SK-N-SH (cell line): ENCODE measurements at regions not wholly inside any gene's neighbourhood (a gene's known extent, or its start where the extent isn't known, plus 50 kb on each side); places are given as distances from the start of the nearest gene placed in this dataset.

Source experiments
- CTCF ChIA-PET: fragments of 300-600, 350-600 bp; formaldehyde crosslinking; extraction: SDS; loops from one replicate; lab custom pipeline; 2021; lab: Yijun Ruan, JAX
- POLR2A ChIA-PET: fragments of 350-600 bp; sonication (Branson Sonifier 250); formaldehyde crosslinking; extraction: SDS; loops from one replicate; lab custom pipeline; 2020; ENCODE audit warnings: antibody characterized with exemption, inconsistent platforms; lab: Yijun Ruan, JAX
- DNase-seq: peaks from one replicate; pipeline ENCODE4 v3.0.0; 2012
- H2AFZ ChIP-seq: fragments of 200-600 bp; sonication (generic); 2 replicates; pipeline ENCODE4 v1.8.1; 2016; ENCODE audit warnings: antibody characterized with exemption, mild to moderate bottlenecking, low read depth
- H3F3A ChIP-seq: fragments of 200-600 bp; sonication (generic); replicated peaks from 2 replicates; pipeline ENCODE3; 2016; ENCODE audit warnings: antibody characterized with exemption, mild to moderate bottlenecking; ENCODE audit not compliant: insufficient read depth
- H3K27ac ChIP-seq, 2 experiments: fragments of 200-500 bp in 1 of 2; fragments of 200-600 bp in 1 of 2; sonication (Bioruptor generic) in 1 of 2; sonication (generic), shearing (Covaris generic) in 1 of 2; 2 replicates each; pipeline versions ENCODE4 v1.5.1 to v1.6.1; 2014 to 2016; ENCODE audit warnings: low read depth in 2 of 2, inconsistent platforms in 1 of 2, low read length in 1 of 2, mild to moderate bottlenecking in 1 of 2, mixed read lengths in 1 of 2
- H3K27me3 ChIP-seq: fragments of 200-600 bp; sonication (generic), shearing (Covaris generic); 2 replicates; pipeline ENCODE4 v1.6.1; 2016; ENCODE audit warnings: mixed run types; ENCODE audit not compliant: insufficient read depth
- H3K36me3 ChIP-seq, 2 experiments: fragments of 200-500 bp in 1 of 2; fragments of 200-600 bp in 1 of 2; sonication (Bioruptor generic) in 1 of 2; sonication (generic) in 1 of 2; replicated peaks in 1 of 2; 2 replicates each; pipeline versions ENCODE3 to v1.5.1; 2014 to 2016; ENCODE audit warnings: low read length in 1 of 2, mild to moderate bottlenecking in 1 of 2; ENCODE audit not compliant: insufficient read depth in 2 of 2, control insufficient read depth in 1 of 2
- H3K4me1 ChIP-seq, 2 experiments: fragments of 200-500 bp in 1 of 2; fragments of 200-600 bp in 1 of 2; sonication (Bioruptor generic) in 1 of 2; sonication (generic), shearing (Covaris generic) in 1 of 2; 2 replicates each; pipeline versions ENCODE4 v1.5.1 to v1.6.1; 2014 to 2016; ENCODE audit warnings: low read depth in 1 of 2, low read length in 1 of 2, mixed run types in 1 of 2; ENCODE audit not compliant: insufficient read depth in 2 of 2, control insufficient read depth in 1 of 2
- H3K4me2 ChIP-seq: fragments of 200-600 bp; sonication (generic), shearing (Covaris generic); 2 replicates; pipeline ENCODE4 v1.6.1; 2017; ENCODE audit warnings: mixed run types
- H3K4me3 ChIP-seq, 2 experiments: fragments of 200-500 bp in 1 of 2; fragments of 200-600 bp in 1 of 2; sonication (Bioruptor generic) in 1 of 2; sonication (generic), shearing (Covaris generic) in 1 of 2; 2 replicates each; pipeline versions ENCODE4 v1.5.1 to v1.8.1; 2014 to 2016; ENCODE audit warnings: low read depth in 2 of 2, inconsistent platforms in 1 of 2, low read length in 1 of 2, mild to moderate bottlenecking in 1 of 2, mixed read lengths in 1 of 2, moderate library complexity in 1 of 2
- H3K79me2 ChIP-seq: fragments of 200-600 bp; sonication (generic); 2 replicates; pipeline ENCODE4 v1.8.1; 2017; ENCODE audit warnings: mild to moderate bottlenecking; ENCODE audit not compliant: insufficient read depth
- H3K9ac ChIP-seq: fragments of 200-600 bp; sonication (generic); 2 replicates; pipeline ENCODE4 v1.6.1; 2017; ENCODE audit warnings: mixed run types
- H3K9me2 ChIP-seq: fragments of 200-600 bp; sonication (generic); 2 replicates; pipeline ENCODE4 v1.6.1; 2017; ENCODE audit warnings: mixed run types
- H3K9me3 ChIP-seq: fragments of 200-600 bp; sonication (generic); 2 replicates; pipeline ENCODE4 v1.6.1; 2017; ENCODE audit warnings: mixed run types, mild to moderate bottlenecking, moderate library complexity
- H4K20me1 ChIP-seq: fragments of 200-600 bp; sonication (generic); 2 replicates; pipeline ENCODE4 v1.6.1; 2017; ENCODE audit warnings: mild to moderate bottlenecking, mixed run types; ENCODE audit not compliant: insufficient read depth
- CHD2 ChIP-seq: fragments of 150-350 bp; IDR thresholded peaks from 2 replicates; pipeline ENCODE4 v1.6.1; 2018; ENCODE audit warnings: low read length; ENCODE audit not compliant: partially characterized antibody
- ELF1 ChIP-seq: IDR thresholded peaks from 2 replicates; pipeline ENCODE4 v1.4.0; 2012
- EP300 ChIP-seq, 2 experiments: IDR thresholded peaks; 2 replicates each; pipeline versions ENCODE4 v1.4.0 to v1.6.1; 2012; ENCODE audit warnings: borderline replicate concordance in 1 of 2, low read depth in 1 of 2, low read length in 1 of 2
- EZH2phosphoT487 ChIP-seq: fragments of 200-600 bp; sonication (generic); IDR thresholded peaks from 2 replicates; pipeline ENCODE4 v1.6.1; 2017; ENCODE audit warnings: low read depth, mixed run types, mild to moderate bottlenecking, antibody characterized with exemption, moderate library complexity, borderline replicate concordance
- FOXJ3 ChIP-seq: sonication (generic); formaldehyde crosslinking; IDR thresholded peaks from 2 replicates; pipeline ENCODE4 v1.5.1; 2020; ENCODE audit warnings: mild to moderate bottlenecking, missing genetic modification reagents
- FOXM1 ChIP-seq: IDR thresholded peaks from 2 replicates; pipeline ENCODE4 v1.4.0; 2012; ENCODE audit warnings: low read depth, mild to moderate bottlenecking
- JUND ChIP-seq: IDR thresholded peaks from 2 replicates; pipeline ENCODE4 v1.4.0; 2012
- MEF2A ChIP-seq: IDR thresholded peaks from 2 replicates; pipeline ENCODE4 v1.4.0; 2012; ENCODE audit warnings: low read depth, borderline replicate concordance
- MXI1 ChIP-seq: IDR thresholded peaks from 2 replicates; pipeline ENCODE4 v1.6.1; 2012; ENCODE audit warnings: mild to moderate bottlenecking, low read depth, low read length, improper control_type of control experiment
- NFIC ChIP-seq: IDR thresholded peaks from 2 replicates; pipeline ENCODE4 v1.4.0; 2012; ENCODE audit warnings: borderline replicate concordance
- NRF1 ChIP-seq: IDR thresholded peaks from 2 replicates; pipeline ENCODE4 v1.6.1; 2012; ENCODE audit warnings: low read depth, mild to moderate bottlenecking, low read length
- POLR2AphosphoS5 ChIP-seq: IDR thresholded peaks from 2 replicates; pipeline ENCODE4 v1.6.1; 2012; ENCODE audit warnings: low read depth, low read length
- RCOR1 ChIP-seq: fragments of 150-350 bp; IDR thresholded peaks from 2 replicates; pipeline ENCODE4 v1.6.1; 2017; ENCODE audit warnings: antibody characterized with exemption, low read length
- RFX5 ChIP-seq: IDR thresholded peaks from 2 replicates; pipeline ENCODE4 v1.6.1; 2012; ENCODE audit warnings: mild to moderate bottlenecking, improper control_type of control experiment, low read length
- RXRA ChIP-seq: IDR thresholded peaks from 2 replicates; pipeline ENCODE4 v1.4.0; 2012; ENCODE audit warnings: low read depth, mild to moderate bottlenecking, borderline replicate concordance
- SMC3 ChIP-seq: IDR thresholded peaks from 2 replicates; pipeline ENCODE4 v1.6.1; 2012; ENCODE audit warnings: low read depth, low read length, improper control_type of control experiment
- TAF1 ChIP-seq: IDR thresholded peaks from 2 replicates; pipeline ENCODE4 v1.6.1; 2012; ENCODE audit warnings: low read depth, mild to moderate bottlenecking, low read length, moderate library complexity, borderline replicate concordance
- TCF12 ChIP-seq: IDR thresholded peaks from 2 replicates; pipeline ENCODE4 v1.4.0; 2012
- TEAD4 ChIP-seq: IDR thresholded peaks from 2 replicates; pipeline ENCODE4 v1.4.0; 2012; ENCODE audit warnings: mild to moderate bottlenecking, borderline replicate concordance; ENCODE audit not compliant: insufficient read depth
- YY1 ChIP-seq: IDR thresholded peaks from 2 replicates; pipeline ENCODE4 v1.4.0; 2012; ENCODE audit warnings: low read depth, mild to moderate bottlenecking
- WGBS: methylation state at CpG from one replicate; pipeline ENCODE4 v1.1.6; 2017; ENCODE audit warnings: low lambda C conversion rate; 5-methylcytosine and 5-hydroxymethylcytosine counted together
- TF ChIP-seq, protein P1 (sequence below): IDR thresholded peaks from 2 replicates; pipeline ENCODE4; 2012
- TF ChIP-seq, protein P2 (sequence below): IDR thresholded peaks from 2 replicates; pipeline ENCODE4 v1.4.0; 2012; ENCODE audit warnings: low read depth
- TF ChIP-seq, protein P3 (sequence below): IDR thresholded peaks from 2 replicates; pipeline ENCODE4 v1.4.0; 2012; ENCODE audit warnings: low read depth, borderline replicate concordance
- TF ChIP-seq, protein P4 (sequence below): fragments of 200-600 bp; sonication (generic); IDR thresholded peaks from 2 replicates; pipeline ENCODE4 v1.6.1; 2017; ENCODE audit warnings: antibody characterized with exemption, mild to moderate bottlenecking, moderate library complexity

DNA sequence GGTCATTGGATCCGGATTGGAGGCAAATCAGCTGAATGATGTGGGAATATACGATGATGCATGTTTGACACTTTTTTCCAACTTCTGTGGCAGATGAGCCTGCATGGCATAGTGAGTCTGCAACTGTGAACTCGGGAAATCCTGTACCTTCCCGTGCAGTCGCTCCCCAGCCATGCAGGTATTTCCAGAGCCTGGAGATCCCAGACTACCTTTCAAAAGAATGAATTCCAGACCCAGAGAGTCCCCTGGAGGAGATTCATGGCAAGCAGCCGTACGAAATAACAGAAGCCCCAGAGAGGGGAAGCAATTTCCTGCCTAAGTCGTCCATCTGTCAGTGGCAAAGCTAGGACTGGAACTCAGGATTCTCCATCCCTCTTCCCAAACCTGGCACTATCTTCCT, 75.7 kb upstream of the FAM20A start:
- no peak for DNase-seq
- H3K9me2 ChIP-seq, result no peaks in the 10 kb centered on the region
- no peaks in the 10 kb centered on the region for H3F3A ChIP-seq
- H3K4me1 ChIP-seq, result no peaks in the 10 kb centered on the region
- no peaks in the 10 kb centered on the region for H4K20me1 ChIP-seq
- H3K79me2 ChIP-seq, result no peaks in the 10 kb centered on the region
- no peak overlapping the region for H2AFZ ChIP-seq
- no peak overlapping the region for H3K4me2 ChIP-seq
- no peak overlapping the region for H3K9ac ChIP-seq
- 17% methylated on average over 8 of the region's 8 CpGs for WGBS
- H3K27ac ChIP-seq, result no peak overlapping the region
- no peaks in the 10 kb centered on the region for H3K27me3 ChIP-seq
- TF ChIP-seq ELF1 (no peak), TAF1 (no peak), EZH2phosphoT487 (no peak), TEAD4 (no peak), POLR2AphosphoS5 (no peak), RFX5 (no peak), MXI1 (no peak), NRF1 (no peak), TCF12 (no peak), RCOR1 (no peak), YY1 (no peak), NFIC (no peak), SMC3 (no peak), FOXJ3 (no peak), FOXM1 (no peak)
- TF ChIP-seq, protein P1, sequence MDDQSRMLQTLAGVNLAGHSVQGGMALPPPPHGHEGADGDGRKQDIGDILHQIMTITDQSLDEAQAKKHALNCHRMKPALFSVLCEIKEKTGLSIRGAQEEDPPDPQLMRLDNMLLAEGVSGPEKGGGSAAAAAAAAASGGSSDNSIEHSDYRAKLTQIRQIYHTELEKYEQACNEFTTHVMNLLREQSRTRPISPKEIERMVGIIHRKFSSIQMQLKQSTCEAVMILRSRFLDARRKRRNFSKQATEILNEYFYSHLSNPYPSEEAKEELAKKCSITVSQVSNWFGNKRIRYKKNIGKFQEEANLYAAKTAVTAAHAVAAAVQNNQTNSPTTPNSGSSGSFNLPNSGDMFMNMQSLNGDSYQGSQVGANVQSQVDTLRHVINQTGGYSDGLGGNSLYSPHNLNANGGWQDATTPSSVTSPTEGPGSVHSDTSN, result no peak
- TF ChIP-seq, protein P2, sequence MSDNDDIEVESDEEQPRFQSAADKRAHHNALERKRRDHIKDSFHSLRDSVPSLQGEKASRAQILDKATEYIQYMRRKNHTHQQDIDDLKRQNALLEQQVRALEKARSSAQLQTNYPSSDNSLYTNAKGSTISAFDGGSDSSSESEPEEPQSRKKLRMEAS, result no peak
- TF ChIP-seq, protein P3, sequence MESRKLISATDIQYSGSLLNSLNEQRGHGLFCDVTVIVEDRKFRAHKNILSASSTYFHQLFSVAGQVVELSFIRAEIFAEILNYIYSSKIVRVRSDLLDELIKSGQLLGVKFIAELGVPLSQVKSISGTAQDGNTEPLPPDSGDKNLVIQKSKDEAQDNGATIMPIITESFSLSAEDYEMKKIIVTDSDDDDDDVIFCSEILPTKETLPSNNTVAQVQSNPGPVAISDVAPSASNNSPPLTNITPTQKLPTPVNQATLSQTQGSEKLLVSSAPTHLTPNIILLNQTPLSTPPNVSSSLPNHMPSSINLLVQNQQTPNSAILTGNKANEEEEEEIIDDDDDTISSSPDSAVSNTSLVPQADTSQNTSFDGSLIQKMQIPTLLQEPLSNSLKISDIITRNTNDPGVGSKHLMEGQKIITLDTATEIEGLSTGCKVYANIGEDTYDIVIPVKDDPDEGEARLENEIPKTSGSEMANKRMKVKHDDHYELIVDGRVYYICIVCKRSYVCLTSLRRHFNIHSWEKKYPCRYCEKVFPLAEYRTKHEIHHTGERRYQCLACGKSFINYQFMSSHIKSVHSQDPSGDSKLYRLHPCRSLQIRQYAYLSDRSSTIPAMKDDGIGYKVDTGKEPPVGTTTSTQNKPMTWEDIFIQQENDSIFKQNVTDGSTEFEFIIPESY, result no peak
- ChIA-PET POLR2A (no interaction called here), CTCF (interaction anchor here (0.7 to 1.3 kb wide), 3 partner anchors 25 to 504 kb away, joined by 3 read pairs; no protein-coding TSS in a partner anchor)
- H3K4me3 ChIP-seq, result no peak overlapping the region
- no peaks in the 10 kb centered on the region for H3K36me3 ChIP-seq
- no peaks in the 10 kb centered on the region for H3K9me3 ChIP-seq

DNA sequence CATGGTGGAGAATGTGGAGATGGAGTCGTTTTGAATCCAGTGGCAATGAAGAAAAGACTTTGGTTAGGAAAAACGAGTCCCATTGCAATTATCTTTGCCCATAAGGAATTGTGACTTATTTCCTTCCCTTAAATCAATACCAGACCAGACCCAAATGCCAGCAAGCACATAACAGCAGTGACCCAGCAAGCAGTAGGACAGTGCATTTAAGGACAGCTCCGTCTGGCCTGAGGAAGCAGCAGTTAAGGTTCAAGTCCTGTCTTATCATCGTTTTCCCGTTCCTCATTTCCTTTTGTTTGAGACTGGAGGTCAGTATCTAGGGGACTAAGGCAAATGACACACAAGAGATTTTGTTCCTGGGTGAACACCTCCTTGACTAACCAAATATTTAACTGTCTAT, 74.6 kb upstream of the FAM20A start:
- Histone ChIP-seq H3K4me3 (no peak overlapping the region), H4K20me1 (no peaks in the 10 kb centered on the region), H3K4me1 (no peaks in the 10 kb centered on the region), H3K79me2 (no peaks in the 10 kb centered on the region), H3K9me2 (no peaks in the 10 kb centered on the region), H3K9ac (no peak overlapping the region), H2AFZ (no peak overlapping the region), H3F3A (no peaks in the 10 kb centered on the region), H3K27me3 (no peaks in the 10 kb centered on the region), H3K9me3 (no peaks in the 10 kb centered on the region), H3K36me3 (no peaks in the 10 kb centered on the region), H3K4me2 (no peak overlapping the region)
- POLR2A ChIA-PET, result no interaction called here
- no peak for DNase-seq
- CTCF ChIA-PET, result interaction anchor here (1.0 kb wide), 1 partner anchor 26 kb away, joined by 3 read pairs; no protein-coding TSS in a partner anchor
- no peak for TF ChIP-seq TEAD4
- no peak for TF ChIP-seq EP300 (IDR thresholded peaks at IDR 0.05; ENCODE audit: borderline replicate concordance in 1 of 2, low read depth in 1 of 2, low read length in 1 of 2)
- no peak for TF ChIP-seq JUND
- no peak for TF ChIP-seq NFIC
- no peak for TF ChIP-seq EZH2phosphoT487
- no peak for TF ChIP-seq RFX5
- TF ChIP-seq MEF2A, result no peak
- TF ChIP-seq CHD2, result no peak
- TF ChIP-seq, protein P4, sequence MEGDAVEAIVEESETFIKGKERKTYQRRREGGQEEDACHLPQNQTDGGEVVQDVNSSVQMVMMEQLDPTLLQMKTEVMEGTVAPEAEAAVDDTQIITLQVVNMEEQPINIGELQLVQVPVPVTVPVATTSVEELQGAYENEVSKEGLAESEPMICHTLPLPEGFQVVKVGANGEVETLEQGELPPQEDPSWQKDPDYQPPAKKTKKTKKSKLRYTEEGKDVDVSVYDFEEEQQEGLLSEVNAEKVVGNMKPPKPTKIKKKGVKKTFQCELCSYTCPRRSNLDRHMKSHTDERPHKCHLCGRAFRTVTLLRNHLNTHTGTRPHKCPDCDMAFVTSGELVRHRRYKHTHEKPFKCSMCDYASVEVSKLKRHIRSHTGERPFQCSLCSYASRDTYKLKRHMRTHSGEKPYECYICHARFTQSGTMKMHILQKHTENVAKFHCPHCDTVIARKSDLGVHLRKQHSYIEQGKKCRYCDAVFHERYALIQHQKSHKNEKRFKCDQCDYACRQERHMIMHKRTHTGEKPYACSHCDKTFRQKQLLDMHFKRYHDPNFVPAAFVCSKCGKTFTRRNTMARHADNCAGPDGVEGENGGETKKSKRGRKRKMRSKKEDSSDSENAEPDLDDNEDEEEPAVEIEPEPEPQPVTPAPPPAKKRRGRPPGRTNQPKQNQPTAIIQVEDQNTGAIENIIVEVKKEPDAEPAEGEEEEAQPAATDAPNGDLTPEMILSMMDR, result no peak
- TF ChIP-seq RXRA, result no peak
- TF ChIP-seq RCOR1, result no peak
- TF ChIP-seq FOXJ3, result no peak
- no peak for TF ChIP-seq TAF1
- TF ChIP-seq, all 33 proteins: peak for 0
- no peak overlapping the region for H3K27ac ChIP-seq
- 8% methylated on average over 5 of the region's 5 CpGs for whole genome bisulfite sequencing
